NT2/D1 (cell line): ENCODE measurements at regions not wholly inside any gene's neighbourhood (a gene's known extent, or its start where the extent isn't known, plus 50 kb on each side); places are given as distances from the start of the nearest gene placed in this dataset.

ENCODE experiments used
- SUZ12 ChIP-seq: IDR thresholded peaks from 2 replicates; pipeline ENCODE4 v1.6.1; 2011; ENCODE audit not compliant: insufficient read length, insufficient read depth; ENCODE audit errors: extremely low read depth
- YY1 ChIP-seq: IDR thresholded peaks from 2 replicates; pipeline ENCODE4 v1.6.1; 2011; ENCODE audit not compliant: insufficient read length, insufficient read depth

- no peak for TF ChIP-seq YY1
- no peak for TF ChIP-seq SUZ12
Observed at GRCh38 chrX:8939322-8939721, 94.6 kb downstream of the FAM9B start.
